ENCODE measurements at regions not wholly inside any gene's neighbourhood (a gene's known extent, or its start where the extent isn't known, plus 50 kb on each side); places are given as distances from the start of the nearest gene placed in this dataset.

- no peak for DNase-seq (ENCODE audit: extremely low spot score)
- H3K27ac ChIP-seq (ENCODE audit: low read depth): no peak overlapping the region
- no peak overlapping the region for H3K4me3 ChIP-seq (ENCODE audit: low read depth, low read length)
- WGBS: 95% methylated on average over 1 of the region's 1 CpG
- no peaks in the 10 kb centered on the region for H3K4me1 ChIP-seq (ENCODE audit: insufficient read depth)
- H3K36me3 ChIP-seq (ENCODE audit: insufficient read depth): no peaks in the 10 kb centered on the region
Measured at GRCh38 chr2:59586176-59586575, 967.3 kb downstream of the BCL11A start.

- no peak overlapping the region for H3K27ac ChIP-seq (ENCODE audit: low read depth)
- 39% methylated on average over 6 of the region's 6 CpGs for WGBS
- DNase-seq (ENCODE audit: extremely low spot score): no peak
Measured at GRCh38 chr2:59585655-59586054, 967.8 kb downstream of the BCL11A start.

GRCh38 chr2:59584958-59585357 lies 968.5 kb downstream of the BCL11A start:
- WGBS: 90% methylated on average over 1 of the region's 1 CpG

More at GRCh38 chr2:59585655-59586054, 967.8 kb downstream of the BCL11A start:
- Histone ChIP-seq H3K4me3 (ENCODE audit: low read depth, low read length) (no peak overlapping the region), H3K4me1 (ENCODE audit: insufficient read depth) (no peaks in the 10 kb centered on the region), H3K36me3 (ENCODE audit: insufficient read depth) (no peaks in the 10 kb centered on the region)

GRCh38 chr2:59583173-59583765 lies 970.2 kb downstream of the BCL11A start:
- Histone ChIP-seq H3K4me1 (ENCODE audit: insufficient read depth) (no peaks in the 10 kb centered on the region), H3K36me3 (ENCODE audit: insufficient read depth) (no peaks in the 10 kb centered on the region), H3K4me3 (ENCODE audit: low read depth, low read length) (no peak overlapping the region), H3K27ac (ENCODE audit: low read depth) (no peak overlapping the region)
- no peak for DNase-seq (ENCODE audit: extremely low spot score)
- 99% methylated on average over 3 of the region's 3 CpGs for WGBS

More at GRCh38 chr2:59584958-59585357, 968.5 kb downstream of the BCL11A start:
- no peaks in the 10 kb centered on the region for H3K36me3 ChIP-seq (ENCODE audit: insufficient read depth)
- H3K4me3 ChIP-seq (ENCODE audit: low read depth, low read length): no peak overlapping the region
- DNase-seq (ENCODE audit: extremely low spot score): no peak
- no peak overlapping the region for H3K27ac ChIP-seq (ENCODE audit: low read depth)
- no peaks in the 10 kb centered on the region for H3K4me1 ChIP-seq (ENCODE audit: insufficient read depth)

- no peak for DNase-seq (ENCODE audit: extremely low spot score)
- H3K4me3 ChIP-seq (ENCODE audit: low read depth, low read length): no peak overlapping the region
- no peak overlapping the region for H3K27ac ChIP-seq (ENCODE audit: low read depth)
- no peaks in the 10 kb centered on the region for H3K36me3 ChIP-seq (ENCODE audit: insufficient read depth)
- H3K4me1 ChIP-seq (ENCODE audit: insufficient read depth): no peaks in the 10 kb centered on the region
- WGBS: 87% methylated on average over 3 of the region's 3 CpGs
Measured at GRCh38 chr2:59578349-59578748, 975.1 kb downstream of the BCL11A start.

GRCh38 chr2:59575191-59575590 lies 978.3 kb downstream of the BCL11A start:
- DNase-seq (ENCODE audit: extremely low spot score): no peak
- H3K36me3 ChIP-seq (ENCODE audit: insufficient read depth): no peaks in the 10 kb centered on the region
- H3K4me3 ChIP-seq (ENCODE audit: low read depth, low read length): no peak overlapping the region
- H3K4me1 ChIP-seq (ENCODE audit: insufficient read depth): no peaks in the 10 kb centered on the region
- H3K27ac ChIP-seq (ENCODE audit: low read depth): no peak overlapping the region
- 91% methylated on average over 1 of the region's 1 CpG for WGBS

- H3K27ac ChIP-seq (ENCODE audit: low read depth): no peak overlapping the region
- no peaks in the 10 kb centered on the region for H3K36me3 ChIP-seq (ENCODE audit: insufficient read depth)
- WGBS: 32% methylated on average over 4 of the region's 4 CpGs
- no peak overlapping the region for H3K4me3 ChIP-seq (ENCODE audit: low read depth, low read length)
- no peak for DNase-seq (ENCODE audit: extremely low spot score)
- H3K4me1 ChIP-seq (ENCODE audit: insufficient read depth): no peaks in the 10 kb centered on the region
Measured at GRCh38 chr2:59572227-59572626, 981.2 kb downstream of the BCL11A start.

GRCh38 chr2:59570818-59571217 lies 982.6 kb downstream of the BCL11A start:
- Histone ChIP-seq H3K27ac (ENCODE audit: low read depth) (no peak overlapping the region), H3K4me1 (ENCODE audit: insufficient read depth) (no peaks in the 10 kb centered on the region), H3K36me3 (ENCODE audit: insufficient read depth) (no peaks in the 10 kb centered on the region), H3K4me3 (ENCODE audit: low read depth, low read length) (no peak overlapping the region)
- 96% methylated on average over 1 of the region's 1 CpG for WGBS
- no peak for DNase-seq (ENCODE audit: extremely low spot score)

GRCh38 chr2:59569124-59569523 lies 984.3 kb downstream of the BCL11A start:
- H3K4me3 ChIP-seq (ENCODE audit: low read depth, low read length): no peak overlapping the region
- no peak overlapping the region for H3K27ac ChIP-seq (ENCODE audit: low read depth)
- H3K4me1 ChIP-seq (ENCODE audit: insufficient read depth): no peaks in the 10 kb centered on the region
- H3K36me3 ChIP-seq (ENCODE audit: insufficient read depth): no peaks in the 10 kb centered on the region
- no peak for DNase-seq (ENCODE audit: extremely low spot score)
- WGBS: 75% methylated on average over 1 of the region's 1 CpG

- 16% methylated on average over 3 of the region's 3 CpGs for WGBS
- Histone ChIP-seq H3K4me3 (ENCODE audit: low read depth, low read length) (no peak overlapping the region), H3K27ac (ENCODE audit: low read depth) (no peak overlapping the region), H3K4me1 (ENCODE audit: insufficient read depth) (no peaks in the 10 kb centered on the region), H3K36me3 (ENCODE audit: insufficient read depth) (no peaks in the 10 kb centered on the region)
- peak; percentile 11 for DNase-seq (ENCODE audit: extremely low spot score)
Measured at GRCh38 chr2:59568461-59568860, 985.0 kb downstream of the BCL11A start.

- H3K36me3 ChIP-seq (ENCODE audit: insufficient read depth): no peaks in the 10 kb centered on the region
- H3K27ac ChIP-seq (ENCODE audit: low read depth): no peak overlapping the region
- no peaks in the 10 kb centered on the region for H3K4me1 ChIP-seq (ENCODE audit: insufficient read depth)
- no peak for DNase-seq (ENCODE audit: extremely low spot score)
- WGBS: 45% methylated on average over 6 of the region's 6 CpGs
- H3K4me3 ChIP-seq (ENCODE audit: low read depth, low read length): no peak overlapping the region
Measured at GRCh38 chr2:59567151-59567550, 986.3 kb downstream of the BCL11A start.

GRCh38 chr2:59566739-59567138 lies 986.7 kb downstream of the BCL11A start:
- Histone ChIP-seq H3K4me1 (ENCODE audit: insufficient read depth) (no peaks in the 10 kb centered on the region), H3K36me3 (ENCODE audit: insufficient read depth) (no peaks in the 10 kb centered on the region), H3K27ac (ENCODE audit: low read depth) (no peak overlapping the region), H3K4me3 (ENCODE audit: low read depth, low read length) (no peak overlapping the region)
- 52% methylated on average over 2 of the region's 2 CpGs for WGBS
- no peak for DNase-seq (ENCODE audit: extremely low spot score)

- no peak overlapping the region for H3K4me3 ChIP-seq (ENCODE audit: low read depth, low read length)
- no peak overlapping the region for H3K27ac ChIP-seq (ENCODE audit: low read depth)
- H3K4me1 ChIP-seq (ENCODE audit: insufficient read depth): no peaks in the 10 kb centered on the region
- WGBS: 78% methylated on average over 2 of the region's 2 CpGs
- no peaks in the 10 kb centered on the region for H3K36me3 ChIP-seq (ENCODE audit: insufficient read depth)
- no peak for DNase-seq (ENCODE audit: extremely low spot score)
Measured at GRCh38 chr2:59561281-59561680, 992.2 kb downstream of the BCL11A start.

- no peaks in the 10 kb centered on the region for H3K4me1 ChIP-seq (ENCODE audit: insufficient read depth)
- no peak overlapping the region for H3K4me3 ChIP-seq (ENCODE audit: low read depth, low read length)
- 51% methylated on average over 3 of the region's 3 CpGs for WGBS
- no peak for DNase-seq (ENCODE audit: extremely low spot score)
- no peak overlapping the region for H3K27ac ChIP-seq (ENCODE audit: low read depth)
- no peaks in the 10 kb centered on the region for H3K36me3 ChIP-seq (ENCODE audit: insufficient read depth)
Measured at GRCh38 chr2:59560769-59561168, 992.7 kb downstream of the BCL11A start.

- H3K4me3 ChIP-seq (ENCODE audit: low read depth, low read length): no peak overlapping the region
- H3K27ac ChIP-seq (ENCODE audit: low read depth): no peak overlapping the region
- H3K4me1 ChIP-seq (ENCODE audit: insufficient read depth): no peaks in the 10 kb centered on the region
- DNase-seq (ENCODE audit: extremely low spot score): no peak
- 91% methylated on average over 4 of the region's 4 CpGs for WGBS
- peaks cover 2% of the 10 kb centered on the region for H3K36me3 ChIP-seq (ENCODE audit: insufficient read depth)
Measured at GRCh38 chr2:59540864-59541263, 1012.6 kb downstream of the BCL11A start.
